ENCODE measurements at regions not wholly inside any gene's neighbourhood (a gene's known extent, or its start where the extent isn't known, plus 50 kb on each side); places are given as distances from the start of the nearest gene placed in this dataset.

DNA sequence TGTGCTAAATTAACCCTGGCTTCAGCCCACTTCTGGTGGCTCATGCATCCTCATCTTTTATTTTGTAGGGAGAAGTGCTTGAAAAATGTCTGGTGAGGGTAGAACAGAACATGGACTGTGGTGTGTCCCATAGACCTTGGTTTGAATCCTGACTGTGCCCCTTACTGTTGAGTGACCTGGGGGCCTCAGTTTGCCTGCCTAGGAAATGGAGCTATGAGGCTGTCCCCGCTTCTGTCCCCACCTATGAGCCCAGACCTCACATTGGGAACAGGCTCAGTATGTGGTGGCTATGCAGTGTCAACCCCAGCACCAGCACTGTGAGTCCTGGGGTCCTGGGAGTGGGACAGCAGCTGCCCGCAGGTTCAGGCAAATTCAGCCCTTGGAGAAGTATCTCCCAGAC lies 186.3 kb upstream of the GSE1 start:
- Mint-ChIP-seq H3K36me3 (ENCODE audit: insufficient read depth in 1 of 3, low read depth in 3 of 3) (no peaks in the 10 kb centered on the region), H3K4me3 (no peak overlapping the region), H3K9me3 (no peaks in the 10 kb centered on the region), H3K27me3 (ENCODE audit: low read depth) (peaks cover 7% of the 10 kb centered on the region; the same call in 1 of the 2 replicates), H3K4me1 (peaks cover 18 to 26% of the 10 kb centered on the region in 2 experiments), H3K27ac (no peak overlapping the region)
- no peak overlapping the region for H3K9ac ChIP-seq (ENCODE audit: extremely low read depth, insufficient read length, low read length)
- TF ChIP-seq, protein P1, sequence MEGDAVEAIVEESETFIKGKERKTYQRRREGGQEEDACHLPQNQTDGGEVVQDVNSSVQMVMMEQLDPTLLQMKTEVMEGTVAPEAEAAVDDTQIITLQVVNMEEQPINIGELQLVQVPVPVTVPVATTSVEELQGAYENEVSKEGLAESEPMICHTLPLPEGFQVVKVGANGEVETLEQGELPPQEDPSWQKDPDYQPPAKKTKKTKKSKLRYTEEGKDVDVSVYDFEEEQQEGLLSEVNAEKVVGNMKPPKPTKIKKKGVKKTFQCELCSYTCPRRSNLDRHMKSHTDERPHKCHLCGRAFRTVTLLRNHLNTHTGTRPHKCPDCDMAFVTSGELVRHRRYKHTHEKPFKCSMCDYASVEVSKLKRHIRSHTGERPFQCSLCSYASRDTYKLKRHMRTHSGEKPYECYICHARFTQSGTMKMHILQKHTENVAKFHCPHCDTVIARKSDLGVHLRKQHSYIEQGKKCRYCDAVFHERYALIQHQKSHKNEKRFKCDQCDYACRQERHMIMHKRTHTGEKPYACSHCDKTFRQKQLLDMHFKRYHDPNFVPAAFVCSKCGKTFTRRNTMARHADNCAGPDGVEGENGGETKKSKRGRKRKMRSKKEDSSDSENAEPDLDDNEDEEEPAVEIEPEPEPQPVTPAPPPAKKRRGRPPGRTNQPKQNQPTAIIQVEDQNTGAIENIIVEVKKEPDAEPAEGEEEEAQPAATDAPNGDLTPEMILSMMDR (conservative IDR thresholded peaks at IDR 0.05): no peak
- no peak overlapping the region for H3K4me2 ChIP-seq (ENCODE audit: insufficient read depth, insufficient read length, low read length)
- H3K56ac ChIP-seq (ENCODE audit: insufficient read length, low read depth, low read length): no peak overlapping the region
- H3K79me1 ChIP-seq (ENCODE audit: insufficient read depth, low read depth, low read length, poor library complexity, severe bottlenecking): no peaks in the 10 kb centered on the region
- H3K23ac ChIP-seq (ENCODE audit: insufficient read length, low read depth, low read length): no peak overlapping the region
- no peak overlapping the region for H2AFZ ChIP-seq (ENCODE audit: low read length)
- no peaks in the 10 kb centered on the region for H3K23me2 ChIP-seq (ENCODE audit: insufficient read length, low read depth, low read length, poor library complexity, severe bottlenecking)
- H2BK5ac ChIP-seq (ENCODE audit: insufficient read length, low read length): no peak overlapping the region
- H4K91ac ChIP-seq (ENCODE audit: insufficient read length, low read depth, low read length): no peak overlapping the region
- H3K27ac ChIP-seq (ENCODE audit: insufficient read length, low read depth, low read length): no peak overlapping the region
- no peak overlapping the region for H3T11ph ChIP-seq (ENCODE audit: low read length)
- no peaks in the 10 kb centered on the region for H3K79me2 ChIP-seq (ENCODE audit: insufficient read depth, low read length)
- H3K4ac ChIP-seq (ENCODE audit: low read depth, low read length): no peak overlapping the region
- H2BK15ac ChIP-seq (ENCODE audit: low read depth, low read length): no peak overlapping the region
- H3K9me3 ChIP-seq (ENCODE audit: control insufficient read depth, low read depth, low read length): no peaks in the 10 kb centered on the region
- no peak overlapping the region for H3K14ac ChIP-seq (ENCODE audit: insufficient read depth, low read length)
- H4K5ac ChIP-seq (ENCODE audit: insufficient read length, low read depth, low read length): no peak overlapping the region
- no peak overlapping the region for H3K18ac ChIP-seq (ENCODE audit: insufficient read length, low read depth, low read length)
- no peak overlapping the region for H2BK120ac ChIP-seq (ENCODE audit: low read depth, low read length, poor library complexity, severe bottlenecking)
- no peaks in the 10 kb centered on the region for H4K20me1 ChIP-seq (ENCODE audit: control insufficient read depth, insufficient read depth, insufficient read length)
- H2BK12ac ChIP-seq (ENCODE audit: insufficient read length, low read depth, low read length): no peak overlapping the region
- no peak overlapping the region for H2AK5ac ChIP-seq (ENCODE audit: insufficient read length, low read length)
- H3K4me1 ChIP-seq (ENCODE audit: insufficient read depth, low read length): no peaks in the 10 kb centered on the region
- H3K27me3 ChIP-seq (ENCODE audit: insufficient read depth, low read length): no peaks in the 10 kb centered on the region
- no peak overlapping the region for H2BK20ac ChIP-seq (ENCODE audit: low read depth, low read length, poor library complexity, severe bottlenecking)
- no peak for DNase-seq
- WGBS (ENCODE audit: extremely low coverage, insufficient read length, low lambda C conversion rate): no CpG with 5 or more reads among the region's 2 CpGs
- no peak overlapping the region for H4K8ac ChIP-seq (replicated peaks; ENCODE audit: insufficient read length, low read depth, low read length)

Measured in H9 (cell line).